ENCODE measurements at regions not wholly inside any gene's neighbourhood (a gene's known extent, or its start where the extent isn't known, plus 50 kb on each side); places are given as distances from the start of the nearest gene placed in this dataset.

GRCh38 chr17:14405189-14405588 lies 104.3 kb downstream of the HS3ST3B1 start:
- no peak for TF ChIP-seq CEBPB (IDR thresholded peaks at IDR 0.05)
- no peak for TF ChIP-seq REST (IDR thresholded peaks at IDR 0.05; ENCODE audit: low read depth)
- TF ChIP-seq NFIC (IDR thresholded peaks at IDR 0.05), result no peak
- TF ChIP-seq YY1 (IDR thresholded peaks at IDR 0.05; ENCODE audit: low read depth), result no peak
- TF ChIP-seq TEAD4 (IDR thresholded peaks at IDR 0.05), result no peak
- TF ChIP-seq EGR1 (IDR thresholded peaks at IDR 0.05), result no peak
- no peak for TF ChIP-seq TCF12 (IDR thresholded peaks at IDR 0.05; ENCODE audit: low read depth)
- TF ChIP-seq EP300 (IDR thresholded peaks at IDR 0.05; ENCODE audit: borderline replicate concordance), result no peak
- no peak for TF ChIP-seq RAD21 (IDR thresholded peaks at IDR 0.05; ENCODE audit: low read depth)
- TF ChIP-seq TAF1 (IDR thresholded peaks at IDR 0.05; ENCODE audit: low read depth), result no peak
- TF ChIP-seq MAX (IDR thresholded peaks at IDR 0.05), result no peak
- TF ChIP-seq CREB1 (IDR thresholded peaks at IDR 0.05; ENCODE audit: low read depth), result no peak
- TF ChIP-seq ZBTB7A (IDR thresholded peaks at IDR 0.05; ENCODE audit: low read depth), result no peak

Data from Ishikawa (cell line).